ENCODE measurements at regions not wholly inside any gene's neighbourhood (a gene's known extent, or its start where the extent isn't known, plus 50 kb on each side); places are given as distances from the start of the nearest gene placed in this dataset.
A peak's percentile ranks its signal among the peaks of the same experiment; 100 is the strongest.
"Not testable (repeated sequence)": the region's sequence is repeated elsewhere in the genome, so short reads cannot be mapped to it uniquely, and the experiment has no call there.

GRCh38 chr15:53903129-53903528 is 75.1 kb upstream of the UNC13C start:
- TF ChIP-seq CTCF (conservative IDR thresholded peaks at IDR 0.05): no peak
- Histone ChIP-seq H3K9me3 (ENCODE audit: control insufficient read depth, low read length) (no peaks in the 10 kb centered on the region), H3K4me1 (ENCODE audit: control insufficient read depth, insufficient read depth, low read length) (no peaks in the 10 kb centered on the region), H3K27ac (ENCODE audit: low read depth, low read length) (no peak overlapping the region), H3K9ac (ENCODE audit: extremely low read depth, low read length, poor library complexity, severe bottlenecking) (no peak overlapping the region), H3K4me3 (ENCODE audit: low read length) (no peak overlapping the region), H3K27me3 (ENCODE audit: control insufficient read depth, insufficient read depth, low read length, poor library complexity, severe bottlenecking) (no peaks in the 10 kb centered on the region), H3K36me3 (ENCODE audit: control insufficient read depth, insufficient read depth, low read length) (no peaks in the 10 kb centered on the region)
- H3K36me3 Mint-ChIP-seq (ENCODE audit: low read depth): peaks cover 17% of the 10 kb centered on the region
- no peaks in the 10 kb centered on the region for H3K27me3 Mint-ChIP-seq (ENCODE audit: insufficient read depth)
- H3K9me3 Mint-ChIP-seq: no peaks in the 10 kb centered on the region
- WGBS, 2 experiments (ENCODE audit: insufficient coverage in 1 of 2, insufficient read length in 1 of 2): 95 to 100% methylated on average over 1 of the region's 1 CpG
- no peaks in the 10 kb centered on the region for H3K4me1 Mint-ChIP-seq
- no peak overlapping the region for H3K27ac Mint-ChIP-seq
- no peak for DNase-seq
- H3K4me3 Mint-ChIP-seq: no peak overlapping the region

DNA sequence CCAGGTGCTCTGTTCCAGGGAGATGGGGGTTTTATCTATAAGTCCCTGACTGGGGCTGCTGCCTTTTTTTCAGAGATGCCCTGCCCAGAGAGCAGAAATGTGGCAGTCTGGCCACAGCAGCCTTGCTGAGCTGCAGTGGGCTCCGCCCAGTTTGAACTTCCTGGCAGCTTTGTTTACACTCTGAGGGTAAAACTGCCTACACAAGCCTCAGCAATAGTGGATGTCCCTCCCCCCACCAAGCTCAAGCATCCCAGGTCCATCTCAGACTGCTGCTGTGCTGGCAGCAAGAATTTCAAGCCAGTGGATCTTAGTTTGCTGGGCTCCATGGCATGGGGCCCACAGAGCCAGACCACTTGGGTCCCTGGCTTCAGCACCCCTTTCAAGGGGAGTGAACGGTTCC is 84.8 kb upstream of the UNC13C start:
- H3K27me3 Mint-ChIP-seq (ENCODE audit: insufficient read depth); H3K27ac ChIP-seq (ENCODE audit: low read depth, low read length); H3K27me3 ChIP-seq (ENCODE audit: control insufficient read depth, insufficient read depth, low read length, poor library complexity, severe bottlenecking); H3K4me3 Mint-ChIP-seq; H3K9me3 ChIP-seq (ENCODE audit: control insufficient read depth, low read length); H3K27ac Mint-ChIP-seq; H3K4me1 Mint-ChIP-seq; H3K4me1 ChIP-seq (ENCODE audit: control insufficient read depth, insufficient read depth, low read length); H3K4me3 ChIP-seq (ENCODE audit: low read length); H3K9ac ChIP-seq (ENCODE audit: extremely low read depth, low read length, poor library complexity, severe bottlenecking); H3K36me3 ChIP-seq (ENCODE audit: control insufficient read depth, insufficient read depth, low read length): not testable (repeated sequence)
- 90 to 96% methylated on average over 2 of the region's 2 CpGs for WGBS, 2 experiments (ENCODE audit: insufficient coverage in 1 of 2, insufficient read length in 1 of 2)
- DNase-seq: peak; percentile 55
- Mint-ChIP-seq H3K9me3 (peaks cover 20% of the 10 kb centered on the region), H3K36me3 (ENCODE audit: low read depth) (peaks cover 56% of the 10 kb centered on the region)

DNA sequence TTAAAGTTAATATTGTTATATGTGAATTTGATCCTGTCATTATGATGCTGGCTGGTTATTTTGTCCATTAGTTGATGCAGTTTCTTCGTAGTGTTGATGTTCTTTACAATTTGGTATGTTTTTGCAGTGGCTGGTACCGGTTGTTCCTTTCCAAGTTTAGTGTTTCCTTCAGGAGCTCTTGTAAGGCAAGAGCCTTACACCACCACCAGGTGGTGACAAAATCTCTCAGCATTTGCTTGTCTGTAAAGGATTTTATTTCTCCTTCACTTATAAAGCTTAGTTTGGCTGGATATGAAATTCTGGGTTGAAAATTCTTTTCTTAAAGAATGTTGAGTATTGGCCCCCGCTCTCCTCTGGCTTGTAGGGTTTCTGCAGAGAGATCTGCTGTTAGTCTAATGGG is 86.4 kb upstream of the UNC13C start:
- H3K4me1 Mint-ChIP-seq; H3K4me3 ChIP-seq (ENCODE audit: low read length); H3K27ac ChIP-seq (ENCODE audit: low read depth, low read length); H3K27me3 Mint-ChIP-seq (ENCODE audit: insufficient read depth); DNase-seq; H3K4me3 Mint-ChIP-seq; H3K36me3 ChIP-seq (ENCODE audit: control insufficient read depth, insufficient read depth, low read length); H3K27me3 ChIP-seq (ENCODE audit: control insufficient read depth, insufficient read depth, low read length, poor library complexity, severe bottlenecking); H3K9me3 ChIP-seq (ENCODE audit: control insufficient read depth, low read length); H3K4me1 ChIP-seq (ENCODE audit: control insufficient read depth, insufficient read depth, low read length); H3K9ac ChIP-seq (ENCODE audit: extremely low read depth, low read length, poor library complexity, severe bottlenecking); H3K27ac Mint-ChIP-seq: not testable (repeated sequence)
- Mint-ChIP-seq H3K36me3 (ENCODE audit: low read depth) (peaks cover 60% of the 10 kb centered on the region), H3K9me3 (peaks cover 23% of the 10 kb centered on the region)
- WGBS, 2 experiments (ENCODE audit: insufficient coverage in 1 of 2, insufficient read length in 1 of 2): 53 to 80% methylated on average over 1 to 3 of the region's 3 CpGs
- peak; percentile 66 for TF ChIP-seq CTCF (conservative IDR thresholded peaks at IDR 0.05)

GRCh38 chr15:53884441-53884840 is 93.8 kb upstream of the UNC13C start:
- no peak for TF ChIP-seq CTCF (conservative IDR thresholded peaks at IDR 0.05)

More at GRCh38 chr15:53884441-53884840, 93.8 kb upstream of the UNC13C start:
- Histone ChIP-seq H3K9me3 (ENCODE audit: control insufficient read depth, low read length) (no peaks in the 10 kb centered on the region), H3K4me1 (ENCODE audit: control insufficient read depth, insufficient read depth, low read length) (no peaks in the 10 kb centered on the region), H3K36me3 (ENCODE audit: control insufficient read depth, insufficient read depth, low read length) (no peaks in the 10 kb centered on the region), H3K27me3 (ENCODE audit: control insufficient read depth, insufficient read depth, low read length, poor library complexity, severe bottlenecking) (no peaks in the 10 kb centered on the region), H3K4me3 (ENCODE audit: low read length) (no peak overlapping the region), H3K27ac (ENCODE audit: low read depth, low read length) (no peak overlapping the region), H3K9ac (ENCODE audit: extremely low read depth, low read length, poor library complexity, severe bottlenecking) (no peak overlapping the region)
- no peak overlapping the region for H3K4me3 Mint-ChIP-seq
- peaks cover 58% of the 10 kb centered on the region for H3K36me3 Mint-ChIP-seq (ENCODE audit: low read depth)
- no peak overlapping the region for H3K27ac Mint-ChIP-seq
- DNase-seq: no peak
- H3K4me1 Mint-ChIP-seq: no peaks in the 10 kb centered on the region
- 86 to 100% methylated on average over 1 to 2 of the region's 2 CpGs for WGBS, 2 experiments (ENCODE audit: insufficient coverage in 1 of 2, insufficient read length in 1 of 2)
- H3K9me3 Mint-ChIP-seq: peaks cover 3% of the 10 kb centered on the region
- H3K27me3 Mint-ChIP-seq (ENCODE audit: insufficient read depth): no peaks in the 10 kb centered on the region
